ENCODE measurements at regions not wholly inside any gene's neighbourhood (a gene's known extent, or its start where the extent isn't known, plus 50 kb on each side); places are given as distances from the start of the nearest gene placed in this dataset.

DNA sequence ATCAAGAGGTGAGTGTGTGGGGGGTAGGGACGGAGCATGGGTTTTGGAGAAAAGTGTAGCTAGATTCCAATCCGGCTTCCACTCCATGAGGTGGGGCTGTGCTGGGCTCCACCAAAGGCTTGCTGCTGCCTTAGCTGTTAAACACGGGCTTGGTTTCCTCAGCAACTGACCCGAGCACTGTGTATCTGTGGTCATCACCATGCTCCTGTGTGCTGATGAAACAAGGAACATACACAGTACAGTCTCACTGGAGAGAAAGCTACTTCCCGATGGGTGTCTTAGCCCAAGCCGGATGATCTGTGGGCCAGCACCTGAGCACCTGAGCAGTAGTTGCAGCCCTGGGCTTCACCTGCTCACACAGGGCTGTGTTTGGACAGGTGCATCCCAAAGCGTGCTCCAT, 52.9 kb upstream of the VRK1 start:
- Histone ChIP-seq H3K27me3 (peaks cover 9% of the 10 kb centered on the region), H3K4me1 (replicated peaks in 1 of 2) (peaks cover 0 to 9% of the 10 kb centered on the region in 2 donors), H3K36me3 (replicated peaks in 1 of 2) (no peaks in the 10 kb centered on the region), H3K4me3 (no peak overlapping the region), H3K27ac (no peak overlapping the region), H3K9me3 (replicated peaks in 1 of 3) (no peaks in the 10 kb centered on the region)
- peak in 1 of 7 donors; percentile 31 for DNase-seq
- intact Hi-C loops (cut with DNase I), result loop anchor here (5.0 to 10.0 kb wide), 2 partner anchors 169 to 177 kb away; no protein-coding TSS in a partner anchor
- TF ChIP-seq POLR2A (IDR thresholded peaks at IDR 0.05), result no peak
- TF ChIP-seq, protein P1, sequence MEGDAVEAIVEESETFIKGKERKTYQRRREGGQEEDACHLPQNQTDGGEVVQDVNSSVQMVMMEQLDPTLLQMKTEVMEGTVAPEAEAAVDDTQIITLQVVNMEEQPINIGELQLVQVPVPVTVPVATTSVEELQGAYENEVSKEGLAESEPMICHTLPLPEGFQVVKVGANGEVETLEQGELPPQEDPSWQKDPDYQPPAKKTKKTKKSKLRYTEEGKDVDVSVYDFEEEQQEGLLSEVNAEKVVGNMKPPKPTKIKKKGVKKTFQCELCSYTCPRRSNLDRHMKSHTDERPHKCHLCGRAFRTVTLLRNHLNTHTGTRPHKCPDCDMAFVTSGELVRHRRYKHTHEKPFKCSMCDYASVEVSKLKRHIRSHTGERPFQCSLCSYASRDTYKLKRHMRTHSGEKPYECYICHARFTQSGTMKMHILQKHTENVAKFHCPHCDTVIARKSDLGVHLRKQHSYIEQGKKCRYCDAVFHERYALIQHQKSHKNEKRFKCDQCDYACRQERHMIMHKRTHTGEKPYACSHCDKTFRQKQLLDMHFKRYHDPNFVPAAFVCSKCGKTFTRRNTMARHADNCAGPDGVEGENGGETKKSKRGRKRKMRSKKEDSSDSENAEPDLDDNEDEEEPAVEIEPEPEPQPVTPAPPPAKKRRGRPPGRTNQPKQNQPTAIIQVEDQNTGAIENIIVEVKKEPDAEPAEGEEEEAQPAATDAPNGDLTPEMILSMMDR (IDR thresholded peaks at IDR 0.05), result no peak
- 60 to 74% (median 71%) methylated on average over 5 to 7 of the region's 7 CpGs for WGBS, 4 donors

DNA sequence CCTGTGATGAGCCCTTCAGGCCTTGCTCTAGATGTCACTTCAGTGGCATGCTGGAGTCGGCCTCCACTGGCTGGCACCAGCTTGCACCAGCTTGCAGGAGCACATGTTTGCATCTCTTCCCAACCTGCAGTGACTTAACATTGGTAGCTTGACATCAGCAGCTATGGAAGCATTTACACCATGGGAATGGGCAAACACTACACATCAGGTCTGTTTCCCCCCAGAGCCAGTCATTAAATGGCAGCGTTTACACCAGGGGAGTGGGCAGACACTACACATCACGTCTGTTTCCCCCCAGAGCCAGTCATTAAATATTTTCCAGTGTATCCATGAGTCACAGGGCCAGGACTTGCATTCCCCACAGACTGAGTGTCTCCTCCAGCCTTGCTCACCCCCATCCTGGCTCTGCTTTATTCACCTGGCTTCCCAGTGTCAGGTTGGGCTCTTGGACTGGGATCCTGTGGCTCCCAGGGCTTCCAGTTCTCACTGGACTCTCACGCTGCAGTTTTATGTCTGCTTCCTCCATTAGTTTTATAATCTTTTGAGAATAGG, 51.6 kb upstream of the VRK1 start:
- Histone ChIP-seq H3K36me3 (replicated peaks in 1 of 2) (no peaks in the 10 kb centered on the region), H3K4me1 (replicated peaks in 1 of 2) (peaks cover 0 to 9% of the 10 kb centered on the region in 2 donors), H3K27ac (no peak overlapping the region), H3K9me3 (replicated peaks in 1 of 3) (no peaks in the 10 kb centered on the region), H3K4me3 (no peak overlapping the region), H3K27me3 (peaks cover 9% of the 10 kb centered on the region)
- intact Hi-C loops (cut with DNase I), result loop anchor here in 1 of 2 donors (10.0 kb wide), 1 partner anchor 171 kb away; no protein-coding TSS in a partner anchor
- TF ChIP-seq, protein P1 (IDR thresholded peaks at IDR 0.05), result no peak
- no peak for TF ChIP-seq POLR2A (IDR thresholded peaks at IDR 0.05)
- DNase-seq, result peak in 1 of 7 donors; percentile 20
- 64 to 89% (median 86%) methylated on average over 3 to 4 of the region's 4 CpGs for WGBS, 4 donors

DNA sequence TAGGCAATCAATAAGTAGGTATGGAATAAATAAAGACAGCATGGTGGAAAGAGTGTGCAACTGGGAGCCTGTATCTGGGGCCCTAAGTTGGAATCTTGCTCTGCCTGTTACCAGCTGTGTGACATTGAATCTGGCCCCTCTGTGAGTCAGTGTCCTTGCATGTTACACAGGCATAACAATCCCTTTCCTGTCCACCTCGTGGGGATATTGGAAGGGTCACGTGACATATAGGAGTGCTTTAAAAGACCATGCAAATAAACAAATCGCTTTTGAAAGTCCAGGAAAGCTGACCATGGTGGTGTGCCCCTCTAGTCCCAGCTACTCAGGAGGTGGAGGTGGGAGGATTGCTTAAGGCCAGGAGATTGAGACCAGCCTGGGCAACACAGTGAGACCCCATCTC, 51.1 kb upstream of the VRK1 start:
- peak in 1 of 7 donors; percentile 6 for DNase-seq
- Histone ChIP-seq H3K9me3 (replicated peaks in 1 of 3) (no peaks in the 10 kb centered on the region), H3K4me1 (replicated peaks in 1 of 2) (peaks cover 0 to 8% of the 10 kb centered on the region in 2 donors), H3K4me3 (no peak overlapping the region), H3K27ac (no peak overlapping the region), H3K36me3 (replicated peaks in 1 of 2) (no peaks in the 10 kb centered on the region), H3K27me3 (peaks cover 9% of the 10 kb centered on the region)
- TF ChIP-seq POLR2A (IDR thresholded peaks at IDR 0.05), result no peak
- TF ChIP-seq, protein P1 (IDR thresholded peaks at IDR 0.05), result no peak
- intact Hi-C loops (cut with DNase I), result loop anchor here in 1 of 2 donors (10.0 kb wide), 1 partner anchor 171 kb away; no protein-coding TSS in a partner anchor
- 11 to 57% (median 44%) methylated on average over 3 of the region's 3 CpGs for WGBS, 4 donors

DNA sequence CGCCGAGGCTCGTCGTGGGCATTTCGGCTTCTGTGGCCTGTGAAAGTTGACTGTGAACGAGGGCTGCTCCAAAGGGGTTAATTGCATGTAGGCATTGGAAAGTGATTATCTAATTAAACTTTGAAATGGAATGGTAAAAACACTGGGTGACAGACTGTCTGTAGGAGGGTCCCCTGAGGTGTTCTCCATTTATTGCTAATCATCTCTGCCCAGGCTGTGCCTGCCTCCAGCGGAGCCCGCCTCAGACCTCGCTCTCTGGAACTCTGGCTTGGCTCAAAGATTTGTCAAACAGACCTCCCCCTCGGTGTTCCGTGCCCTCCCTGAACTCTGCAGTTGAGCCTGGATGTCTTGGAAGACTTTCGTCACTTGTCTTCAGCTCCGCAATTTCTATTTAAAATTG, 50.2 kb upstream of the VRK1 start:
- DNase-seq, result peak in 1 of 7 donors; percentile 7
- intact Hi-C loops (cut with DNase I), result loop anchor here in 1 of 2 donors (10.0 kb wide), 1 partner anchor 172 kb away; no protein-coding TSS in a partner anchor
- Histone ChIP-seq H3K27me3 (no peaks in the 10 kb centered on the region), H3K36me3 (replicated peaks in 1 of 2) (no peaks in the 10 kb centered on the region), H3K4me1 (replicated peaks in 1 of 2) (no peaks in the 10 kb centered on the region), H3K9me3 (replicated peaks in 1 of 3) (no peaks in the 10 kb centered on the region), H3K27ac (no peak overlapping the region), H3K4me3 (no peak overlapping the region)
- 68 to 81% (median 76%) methylated on average over 13 of the region's 13 CpGs for WGBS, 4 donors
- TF ChIP-seq, protein P1 (IDR thresholded peaks at IDR 0.05), result no peak
- no peak for TF ChIP-seq POLR2A (IDR thresholded peaks at IDR 0.05)

Measured in adrenal gland (tissue), 9 donors.